ENCODE measurements at regions not wholly inside any gene's neighbourhood (a gene's known extent, or its start where the extent isn't known, plus 50 kb on each side); places are given as distances from the start of the nearest gene placed in this dataset.

GRCh38 chr9:84460695-84461094 is 120.1 kb upstream of the SLC28A3 start:
- Histone ChIP-seq H3K9ac (ENCODE audit: insufficient read depth, low read length) (no peak overlapping the region), H3K4me1 (ENCODE audit: control insufficient read depth, extremely low read depth, insufficient read depth, low read length) (no peaks in the 10 kb centered on the region), H3K4me2 (ENCODE audit: extremely low read depth, insufficient read depth, low read length) (no peak overlapping the region), H4K20me1 (ENCODE audit: control insufficient read depth, extremely low read depth, insufficient read depth, low read length) (no peaks in the 10 kb centered on the region), H3K4me3 (replicated peaks in 1 of 4; ENCODE audit: control extremely low read depth in 1 of 4, insufficient read depth in 1 of 4, low read depth in 3 of 4, low read length in 4 of 4) (no peak overlapping the region), H3K27ac (ENCODE audit: insufficient read depth, low read length) (no peak overlapping the region), H3K79me2 (ENCODE audit: control insufficient read depth, insufficient read depth, low read length) (no peaks in the 10 kb centered on the region), H3K36me3 (ENCODE audit: control insufficient read depth, insufficient read depth, low read length) (no peaks in the 10 kb centered on the region), H3K27me3 (ENCODE audit: control insufficient read depth, insufficient read depth, low read length) (no peaks in the 10 kb centered on the region), H2AFZ (ENCODE audit: low read length) (no peak overlapping the region), H3K9me3 (ENCODE audit: control insufficient read depth, insufficient read depth, low read depth, low read length) (no peaks in the 10 kb centered on the region)
- no peak for DNase-seq (ENCODE audit: low read depth in 2 of 2)
- no peak for TF ChIP-seq EZH2 (IDR thresholded peaks at IDR 0.05; ENCODE audit: low read length, missing control alignments)
- no peak for TF ChIP-seq CTCF (conservative IDR thresholded peaks at IDR 0.05 in 1 of 2, IDR thresholded peaks at IDR 0.05 in 1 of 2; ENCODE audit: low read depth in 1 of 2, low read length in 2 of 2)

- H3K4me2 ChIP-seq (ENCODE audit: extremely low read depth, insufficient read depth, low read length) = no peak overlapping the region
- H3K4me3 ChIP-seq (replicated peaks in 1 of 4; ENCODE audit: control extremely low read depth in 1 of 4, insufficient read depth in 1 of 4, low read depth in 3 of 4, low read length in 4 of 4) = no peak overlapping the region
- no peaks in the 10 kb centered on the region for H4K20me1 ChIP-seq (ENCODE audit: control insufficient read depth, extremely low read depth, insufficient read depth, low read length)
- H3K27me3 ChIP-seq (ENCODE audit: control insufficient read depth, insufficient read depth, low read length) = no peaks in the 10 kb centered on the region
- H3K9ac ChIP-seq (ENCODE audit: insufficient read depth, low read length) = no peak overlapping the region
- H3K27ac ChIP-seq (ENCODE audit: insufficient read depth, low read length) = no peak overlapping the region
- TF ChIP-seq EZH2 (IDR thresholded peaks at IDR 0.05; ENCODE audit: low read length, missing control alignments) (no peak), CTCF (conservative IDR thresholded peaks at IDR 0.05 in 1 of 2, IDR thresholded peaks at IDR 0.05 in 1 of 2; ENCODE audit: low read depth in 1 of 2, low read length in 2 of 2) (no peak)
- no peaks in the 10 kb centered on the region for H3K79me2 ChIP-seq (ENCODE audit: control insufficient read depth, insufficient read depth, low read length)
- no peak for DNase-seq (ENCODE audit: low read depth in 2 of 2)
- H2AFZ ChIP-seq (ENCODE audit: low read length) = no peak overlapping the region
- no peaks in the 10 kb centered on the region for H3K36me3 ChIP-seq (ENCODE audit: control insufficient read depth, insufficient read depth, low read length)
- H3K9me3 ChIP-seq (ENCODE audit: control insufficient read depth, insufficient read depth, low read depth, low read length) = no peaks in the 10 kb centered on the region
- H3K4me1 ChIP-seq (ENCODE audit: control insufficient read depth, extremely low read depth, insufficient read depth, low read length) = no peaks in the 10 kb centered on the region
Measured at GRCh38 chr9:84463272-84463671, 122.7 kb upstream of the SLC28A3 start.

- Histone ChIP-seq H3K79me2 (ENCODE audit: control insufficient read depth, insufficient read depth, low read length) (no peaks in the 10 kb centered on the region), H3K4me1 (ENCODE audit: control insufficient read depth, extremely low read depth, insufficient read depth, low read length) (no peaks in the 10 kb centered on the region), H4K20me1 (ENCODE audit: control insufficient read depth, extremely low read depth, insufficient read depth, low read length) (no peaks in the 10 kb centered on the region), H3K36me3 (ENCODE audit: control insufficient read depth, insufficient read depth, low read length) (no peaks in the 10 kb centered on the region), H3K9ac (ENCODE audit: insufficient read depth, low read length) (no peak overlapping the region), H2AFZ (ENCODE audit: low read length) (no peak overlapping the region), H3K9me3 (ENCODE audit: control insufficient read depth, insufficient read depth, low read depth, low read length) (no peaks in the 10 kb centered on the region), H3K27me3 (ENCODE audit: control insufficient read depth, insufficient read depth, low read length) (no peaks in the 10 kb centered on the region), H3K4me2 (ENCODE audit: extremely low read depth, insufficient read depth, low read length) (no peak overlapping the region), H3K27ac (ENCODE audit: insufficient read depth, low read length) (no peak overlapping the region), H3K4me3 (replicated peaks in 1 of 4; ENCODE audit: control extremely low read depth in 1 of 4, insufficient read depth in 1 of 4, low read depth in 3 of 4, low read length in 4 of 4) (no peak overlapping the region)
- no peak for TF ChIP-seq EZH2 (IDR thresholded peaks at IDR 0.05; ENCODE audit: low read length, missing control alignments)
- TF ChIP-seq CTCF (conservative IDR thresholded peaks at IDR 0.05 in 1 of 2, IDR thresholded peaks at IDR 0.05 in 1 of 2; ENCODE audit: low read depth in 1 of 2, low read length in 2 of 2) = no peak
- DNase-seq (ENCODE audit: low read depth in 2 of 2) = no peak
Measured at GRCh38 chr9:84466580-84467285, 126.2 kb upstream of the SLC28A3 start.

Measured in fibroblast of lung (primary cell).